NCI-H2227 (cell line): ENCODE measurements at regions not wholly inside any gene's neighbourhood (a gene's known extent, or its start where the extent isn't known, plus 50 kb on each side); places are given as distances from the start of the nearest gene placed in this dataset.

Experiments used
- DNase-seq: peaks from one replicate; lab custom pipeline; 2025; ENCODE audit not compliant: unreplicated experiment; lab: John Stamatoyannopoulos, UW

- DNase-seq, result no peak
Observed at GRCh38 chr22:49093192-49093880, 734.3 kb downstream of the BRD1 start.

- no peak for DNase-seq
Observed at GRCh38 chr22:49092716-49093115, 735.0 kb downstream of the BRD1 start.

DNA sequence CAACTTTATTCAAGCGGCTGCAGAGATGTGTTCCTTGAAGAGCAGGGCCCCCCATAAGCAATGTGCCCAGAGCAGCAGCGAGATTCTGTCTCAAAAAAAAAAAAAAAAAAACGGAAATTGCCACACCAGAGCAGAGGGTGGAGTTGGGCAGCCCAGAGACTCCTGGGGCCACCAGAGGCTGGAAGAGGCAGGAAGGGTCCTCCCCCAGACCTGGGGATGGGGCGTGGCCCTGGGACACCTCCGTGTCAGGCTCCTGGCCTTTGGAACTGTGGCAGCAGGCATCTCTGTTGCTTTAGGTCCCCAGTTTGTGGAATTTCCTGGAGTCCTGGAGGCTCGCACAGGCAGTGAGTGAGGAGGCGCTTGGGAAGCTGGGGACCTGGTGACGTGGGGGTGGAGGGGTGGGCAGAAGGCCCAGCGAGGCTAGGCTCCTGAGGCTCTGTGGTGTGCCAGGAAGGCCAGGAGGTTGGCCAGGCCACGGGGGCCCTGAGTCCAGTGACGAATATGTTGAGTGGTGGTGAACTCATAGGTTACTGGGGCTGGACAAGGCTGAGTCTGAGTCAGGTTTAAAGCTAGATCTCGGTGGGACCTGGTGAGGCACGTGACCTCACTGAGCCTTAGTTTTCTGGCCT is 735.6 kb downstream of the BRD1 start:
- no peak for DNase-seq

GRCh38 chr22:49091451-49091850 is 736.2 kb downstream of the BRD1 start:
- no peak for DNase-seq

GRCh38 chr22:49090853-49091135 is 736.9 kb downstream of the BRD1 start:
- no peak for DNase-seq

- DNase-seq, result no peak
Observed at GRCh38 chr22:49090061-49090852, 737.4 kb downstream of the BRD1 start.

DNA sequence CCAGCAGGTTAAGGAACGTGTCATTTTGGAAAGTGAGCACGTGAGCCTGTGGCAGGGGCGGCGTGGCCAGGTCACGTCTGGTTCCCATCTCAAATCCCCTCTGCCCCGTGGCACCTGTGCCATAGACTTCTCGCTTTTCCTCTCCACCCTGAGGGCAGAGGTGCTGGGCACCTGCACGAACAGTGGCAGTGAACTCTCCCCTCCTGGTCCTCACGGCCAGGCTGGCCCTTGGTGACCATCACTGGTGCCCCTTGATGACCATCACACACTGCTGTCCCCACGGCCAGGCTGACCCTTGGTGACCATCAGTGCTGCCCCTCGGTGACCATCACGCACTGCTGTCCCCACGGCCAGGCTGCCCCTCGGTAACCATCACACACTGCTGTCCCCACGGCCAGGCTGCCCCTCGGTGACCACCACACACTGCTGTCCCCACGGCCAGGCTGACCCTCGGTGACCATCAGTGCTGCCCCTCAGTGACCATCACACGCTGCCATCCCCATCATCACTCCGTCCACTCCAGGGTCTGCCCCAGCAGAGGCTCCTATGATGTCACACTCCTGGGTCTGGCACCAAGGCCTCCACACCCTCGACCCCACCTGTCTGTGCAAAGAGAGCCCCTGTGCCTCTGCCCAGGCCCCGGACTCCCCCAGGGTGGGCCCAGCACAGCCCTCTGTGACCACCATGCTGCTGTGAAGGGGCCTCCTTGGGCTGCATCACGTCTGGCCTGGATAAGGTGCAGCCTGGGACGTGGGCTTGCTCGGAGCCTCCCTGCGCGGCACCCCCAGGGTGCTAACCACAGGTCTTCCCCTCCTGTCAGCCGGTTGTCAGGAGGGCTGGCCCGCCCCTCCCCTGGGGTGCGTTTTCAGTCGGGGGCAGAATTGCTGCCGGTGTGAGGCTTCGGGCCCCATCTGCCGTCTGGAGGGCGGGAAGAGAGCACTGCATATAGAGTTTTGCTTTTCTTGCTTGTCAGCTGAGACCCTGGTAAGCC is 738.6 kb downstream of the BRD1 start:
- no peak for DNase-seq

GRCh38 chr22:49087716-49088601 is 739.7 kb downstream of the BRD1 start:
- no peak for DNase-seq

DNA sequence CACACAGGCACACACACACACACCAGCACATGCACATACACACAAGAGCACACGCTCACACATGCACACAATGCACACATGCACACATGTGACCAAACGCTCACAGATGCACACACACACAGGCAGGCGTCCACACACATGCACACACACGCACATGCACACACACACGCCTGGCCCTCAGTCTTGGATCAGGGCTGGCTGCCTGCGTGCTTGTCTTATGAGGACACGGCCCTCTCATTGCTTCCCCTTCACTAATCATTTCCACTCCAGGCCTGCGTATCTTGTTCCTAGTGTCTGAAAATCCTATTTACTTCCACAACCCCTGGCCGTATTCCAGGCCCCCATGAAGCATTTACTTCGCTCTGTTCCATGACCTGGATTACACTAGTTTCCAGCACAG is 740.5 kb downstream of the BRD1 start:
- no peak for DNase-seq

GRCh38 chr22:49086606-49087157 is 741.0 kb downstream of the BRD1 start:
- DNase-seq, result no peak

GRCh38 chr22:49086181-49086580 is 741.5 kb downstream of the BRD1 start:
- no peak for DNase-seq

GRCh38 chr22:49084206-49084605 is 743.5 kb downstream of the BRD1 start:
- DNase-seq, result no peak

DNA sequence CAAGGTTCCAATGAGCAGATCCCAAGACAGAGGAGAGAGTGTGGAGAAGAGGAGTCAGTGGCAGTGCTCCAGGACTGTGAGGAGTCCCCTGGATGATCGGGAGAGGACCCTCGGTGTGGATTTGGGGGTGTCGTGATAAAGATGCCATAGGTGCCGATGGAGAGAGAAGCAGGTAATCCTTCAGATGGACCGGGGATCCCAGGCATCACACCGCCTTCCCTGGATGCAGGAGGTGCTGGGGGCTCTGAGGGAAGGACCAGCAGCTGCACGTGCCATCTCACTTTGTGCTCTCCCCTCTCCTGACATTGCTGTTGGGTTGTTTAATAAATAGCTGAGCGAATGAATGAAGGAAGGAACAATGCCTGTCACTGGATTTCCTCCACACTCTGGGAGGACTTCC is 744.1 kb downstream of the BRD1 start:
- DNase-seq, result no peak

- no peak for DNase-seq
Observed at GRCh38 chr22:49082451-49082850, 745.2 kb downstream of the BRD1 start.

- no peak for DNase-seq
Observed at GRCh38 chr22:49081926-49082325, 745.7 kb downstream of the BRD1 start.

- DNase-seq, result no peak
Observed at GRCh38 chr22:49081261-49081666, 746.4 kb downstream of the BRD1 start.

GRCh38 chr22:49080631-49081030 is 747.0 kb downstream of the BRD1 start:
- DNase-seq, result no peak

GRCh38 chr22:49079743-49080500 is 747.8 kb downstream of the BRD1 start:
- no peak for DNase-seq
